ENCODE measurements at regions not wholly inside any gene's neighbourhood (a gene's known extent, or its start where the extent isn't known, plus 50 kb on each side); places are given as distances from the start of the nearest gene placed in this dataset.

GRCh38 chr1:55708781-55709180 lies 493.6 kb upstream of the USP24 start:
- Histone ChIP-seq H3K9me3 (ENCODE audit: control insufficient read depth, insufficient read depth, low read length) (no peaks in the 10 kb centered on the region), H3K27me3 (ENCODE audit: control insufficient read depth, insufficient read depth, low read length) (no peaks in the 10 kb centered on the region), H3K27ac (ENCODE audit: low read depth, low read length) (no peak overlapping the region), H3K4me3 (ENCODE audit: low read depth, low read length) (no peak overlapping the region)
- DNase-seq (ENCODE audit: low read depth, low spot score): no peak
- CTCF ChIA-PET: no interaction called here
- POLR2A ChIA-PET: no interaction called here
- TF ChIP-seq CTCF (IDR thresholded peaks at IDR 0.05; ENCODE audit: low read depth, low read length): no peak

- Histone ChIP-seq H3K9me3 (ENCODE audit: control insufficient read depth, insufficient read depth, low read length) (no peaks in the 10 kb centered on the region), H3K27ac (ENCODE audit: low read depth, low read length) (no peak overlapping the region), H3K4me3 (ENCODE audit: low read depth, low read length) (no peak overlapping the region), H3K27me3 (ENCODE audit: control insufficient read depth, insufficient read depth, low read length) (no peaks in the 10 kb centered on the region)
- ChIA-PET POLR2A (no interaction called here), CTCF (no interaction called here)
- DNase-seq (ENCODE audit: low read depth, low spot score): no peak
- no peak for TF ChIP-seq CTCF (IDR thresholded peaks at IDR 0.05; ENCODE audit: low read depth, low read length)
Observed at GRCh38 chr1:55707846-55708245, 492.7 kb upstream of the USP24 start.

GRCh38 chr1:55707196-55707595 lies 492.0 kb upstream of the USP24 start:
- TF ChIP-seq CTCF (IDR thresholded peaks at IDR 0.05; ENCODE audit: low read depth, low read length): no peak
- no peaks in the 10 kb centered on the region for H3K9me3 ChIP-seq (ENCODE audit: control insufficient read depth, insufficient read depth, low read length)
- CTCF ChIA-PET: no interaction called here
- H3K27ac ChIP-seq (ENCODE audit: low read depth, low read length): no peak overlapping the region
- H3K4me3 ChIP-seq (ENCODE audit: low read depth, low read length): no peak overlapping the region
- DNase-seq (ENCODE audit: low read depth, low spot score): no peak
- POLR2A ChIA-PET: no interaction called here
- no peaks in the 10 kb centered on the region for H3K27me3 ChIP-seq (ENCODE audit: control insufficient read depth, insufficient read depth, low read length)

GRCh38 chr1:55706397-55706796 lies 491.2 kb upstream of the USP24 start:
- H3K4me3 ChIP-seq (ENCODE audit: low read depth, low read length): no peak overlapping the region
- DNase-seq (ENCODE audit: low read depth, low spot score): no peak
- ChIA-PET CTCF (interaction anchor here (3.1 kb wide), 1 partner anchor 331 kb away, joined by 9 read pairs; no protein-coding TSS in a partner anchor), POLR2A (no interaction called here)
- H3K27ac ChIP-seq (ENCODE audit: low read depth, low read length): no peak overlapping the region
- H3K27me3 ChIP-seq (ENCODE audit: control insufficient read depth, insufficient read depth, low read length): no peaks in the 10 kb centered on the region
- no peaks in the 10 kb centered on the region for H3K9me3 ChIP-seq (ENCODE audit: control insufficient read depth, insufficient read depth, low read length)
- no peak for TF ChIP-seq CTCF (IDR thresholded peaks at IDR 0.05; ENCODE audit: low read depth, low read length)

GRCh38 chr1:55703726-55704363 lies 488.7 kb upstream of the USP24 start:
- Histone ChIP-seq H3K9me3 (ENCODE audit: control insufficient read depth, insufficient read depth, low read length) (no peaks in the 10 kb centered on the region), H3K4me3 (ENCODE audit: low read depth, low read length) (no peak overlapping the region), H3K27ac (ENCODE audit: low read depth, low read length) (peak overlapping the region; percentile 76), H3K27me3 (ENCODE audit: control insufficient read depth, insufficient read depth, low read length) (no peaks in the 10 kb centered on the region)
- no peak for TF ChIP-seq CTCF (IDR thresholded peaks at IDR 0.05; ENCODE audit: low read depth, low read length)
- DNase-seq (ENCODE audit: low read depth, low spot score): no peak
- ChIA-PET POLR2A (interaction anchor here (0.7 to 1.4 kb wide), 3 partner anchors 13 to 876 kb away, joined by 3 to 7 read pairs (median 5); partner anchors contain the start of gene PLPP3), CTCF (interaction anchor here (0.9 to 3.1 kb wide), 3 partner anchors 328 to 1117 kb away, joined by 3 to 9 read pairs (median 3); no protein-coding TSS in a partner anchor)
